ENCODE measurements at regions not wholly inside any gene's neighbourhood (a gene's known extent, or its start where the extent isn't known, plus 50 kb on each side); places are given as distances from the start of the nearest gene placed in this dataset.

- TF ChIP-seq RORA (CRISPR knock-in tag; IDR thresholded peaks at IDR 0.05) (no peak), ZNF784 (CRISPR knock-in tag; IDR thresholded peaks at IDR 0.05; ENCODE audit: borderline replicate concordance) (no peak), ZNF256 (CRISPR knock-in tag; conservative IDR thresholded peaks at IDR 0.05) (no peak), THAP8 (CRISPR knock-in tag; IDR thresholded peaks at IDR 0.05; ENCODE audit: borderline replicate concordance) (no peak), MAFK (conservative IDR thresholded peaks at IDR 0.05 in 1 of 2, IDR thresholded peaks at IDR 0.05 in 1 of 2; ENCODE audit: low read length in 2 of 2) (peak; percentile 32 to 72; a peak in 3 of 4 replicates), MED13 (CRISPR knock-in tag; IDR thresholded peaks at IDR 0.05) (no peak), RARG (CRISPR knock-in tag; IDR thresholded peaks at IDR 0.05; ENCODE audit: low read depth) (no peak)
Observed at GRCh38 chr11:42528471-42528870, 783.3 kb upstream of the API5 start (continued).

GRCh38 chr11:42528911-42529310 is 782.9 kb upstream of the API5 start:
- intact Hi-C loops (cut with micrococcal nuclease; ENCODE audit: unreplicated experiment): no loop called here
- H3K9ac ChIP-seq (ENCODE audit: insufficient read depth, low read depth, low read length): no peak overlapping the region
- no peak overlapping the region for H2AFZ ChIP-seq (ENCODE audit: low read length)
- H3K36me3 ChIP-seq (replicated peaks in 1 of 2; ENCODE audit: control insufficient read depth in 1 of 2, insufficient read depth in 2 of 2, low read length in 2 of 2): no peaks in the 10 kb centered on the region
- no peak for FAIRE-seq
- H3K4me3 ChIP-seq (replicated peaks in 1 of 3; ENCODE audit: insufficient read depth in 1 of 3, low read depth in 2 of 3, low read length in 3 of 3): no peak overlapping the region
- in situ Hi-C loops (cut with HindIII; ENCODE audit: extremely low pct_ligation_motif_present, low pct_unique_long_range_greater_than_20kb): no loop called here
- no peak for DNase-seq (ENCODE audit: low spot score)
- no peaks in the 10 kb centered on the region for H3K9me3 ChIP-seq (ENCODE audit: low read length)
- no peaks in the 10 kb centered on the region for H3K4me1 ChIP-seq (ENCODE audit: insufficient read depth, low read length)
- ChIA-PET POLR2A (no interaction called here), CTCF (ENCODE audit: low intra/inter-chr PET ratio, low total read pairs) (no interaction called here)
- ATAC-seq: no peak
- H3K79me2 ChIP-seq (ENCODE audit: insufficient read depth, low read length): no peaks in the 10 kb centered on the region
- H3K27ac ChIP-seq (ENCODE audit: extremely low read length, insufficient read depth, low read length): no peak overlapping the region
- H4K20me1 ChIP-seq (ENCODE audit: insufficient read depth, low read length): no peaks in the 10 kb centered on the region
- H3K27me3 ChIP-seq (ENCODE audit: control insufficient read depth in 1 of 2, insufficient read depth in 2 of 2, low read length in 2 of 2): no peaks in the 10 kb centered on the region
- no peak overlapping the region for H3K4me2 ChIP-seq (ENCODE audit: low read depth, low read length)
- BruUV-seq (replicated peaks): no TSS peak
- WGBS (ENCODE audit: low lambda C conversion rate): 0% methylated on average over 2 of the region's 2 CpGs
- TF ChIP-seq ZNF639 (CRISPR knock-in tag; conservative IDR thresholded peaks at IDR 0.05) (no peak), MTA3 (CRISPR knock-in tag; IDR thresholded peaks at IDR 0.05) (no peak), ELF1 (CRISPR knock-in tag; IDR thresholded peaks at IDR 0.05) (no peak), MAFF (IDR thresholded peaks at IDR 0.05; ENCODE audit: low read depth, low read length) (no peak), AHDC1 (CRISPR knock-in tag; IDR thresholded peaks at IDR 0.05; ENCODE audit: borderline replicate concordance) (no peak), CREM (IDR thresholded peaks at IDR 0.05) (no peak), CREM (CRISPR knock-in tag; IDR thresholded peaks at IDR 0.05) (no peak)
